ENCODE measurements at regions not wholly inside any gene's neighbourhood (a gene's known extent, or its start where the extent isn't known, plus 50 kb on each side); places are given as distances from the start of the nearest gene placed in this dataset.
"Not testable (repeated sequence)": the region's sequence is repeated elsewhere in the genome, so short reads cannot be mapped to it uniquely, and the experiment has no call there.

DNA sequence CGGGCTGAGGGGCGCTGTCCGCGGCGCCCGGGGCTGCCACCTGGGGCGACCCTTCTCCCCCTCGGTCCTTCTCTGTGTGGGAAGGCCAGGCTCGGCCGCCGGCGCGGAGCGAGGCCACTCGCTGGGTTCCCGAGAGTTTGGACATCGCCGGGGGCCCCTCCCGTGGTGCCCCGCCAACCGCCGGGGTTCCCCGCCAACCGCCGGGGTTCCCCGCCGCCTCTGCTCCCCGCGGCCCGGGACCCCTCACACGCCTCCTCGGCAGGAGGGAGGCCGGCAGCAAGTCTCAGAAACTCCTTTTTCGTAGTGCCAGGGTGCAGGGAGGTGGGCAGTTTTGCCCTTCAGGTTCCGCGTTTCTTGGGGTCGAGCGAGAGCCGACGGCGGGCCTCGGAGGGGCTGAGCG lies 83.9 kb upstream of the NBPF19 start:
- H3K4me2 ChIP-seq (ENCODE audit: control insufficient read depth, insufficient read depth); H3K27ac ChIP-seq (ENCODE audit: control insufficient read depth, insufficient read depth); in situ Hi-C loops (cut with MboI); H2AFZ ChIP-seq (ENCODE audit: control insufficient read depth, low read depth, low read length); CTCF ChIA-PET; RAD21 ChIA-PET (ENCODE audit: unreplicated experiment); H3K9me3 ChIP-seq (replicated peaks; ENCODE audit: control insufficient read depth, insufficient read depth, low read length); H3K36me3 ChIP-seq (ENCODE audit: control insufficient read depth in 2 of 2, insufficient read depth in 2 of 2, low read length in 1 of 2); BruUV-seq (replicated peaks); SMC1A ChIA-PET (ENCODE audit: uncharacterized antibody, unreplicated experiment); intact Hi-C loops (cut with micrococcal nuclease; ENCODE audit: unreplicated experiment); H4K20me1 ChIP-seq (ENCODE audit: control insufficient read depth, insufficient read depth); POLR2A ChIA-PET; H3K79me2 ChIP-seq (ENCODE audit: control insufficient read depth, insufficient read depth, low read length); H3K27me3 ChIP-seq (replicated peaks in 1 of 2; ENCODE audit: control insufficient read depth in 2 of 2, insufficient read depth in 2 of 2, low read length in 1 of 2); FAIRE-seq; H3K9ac ChIP-seq (ENCODE audit: control insufficient read depth, insufficient read depth, low read length); DNase-seq (ENCODE audit: low read depth, low spot score); H3K4me1 ChIP-seq (ENCODE audit: control insufficient read depth, insufficient read depth, low read length): not testable (repeated sequence)
- H3K4me3 ChIP-seq: peak overlapping the region; percentile 58; the same call in 1 of the 2 replicates
- ATAC-seq: peak; percentile 66
- no CpG with 5 or more reads among the region's 43 CpGs for WGBS (ENCODE audit: insufficient coverage, insufficient replicate concordance, low lambda C conversion rate, missing lambda C conversion rate)

- DNase-seq (ENCODE audit: low read depth, low spot score): not testable (repeated sequence)
Measured at GRCh38 chr1:149395802-149396201, 79.0 kb upstream of the NBPF19 start.

GRCh38 chr1:149398527-149398926 lies 76.3 kb upstream of the NBPF19 start:
- BruUV-seq (replicated peaks); H3K4me2 ChIP-seq (ENCODE audit: control insufficient read depth, insufficient read depth); in situ Hi-C loops (cut with MboI); H3K79me2 ChIP-seq (ENCODE audit: control insufficient read depth, insufficient read depth, low read length); H3K4me1 ChIP-seq (ENCODE audit: control insufficient read depth, insufficient read depth, low read length); H3K9me3 ChIP-seq (replicated peaks; ENCODE audit: control insufficient read depth, insufficient read depth, low read length); ATAC-seq; FAIRE-seq; H4K20me1 ChIP-seq (ENCODE audit: control insufficient read depth, insufficient read depth); CTCF ChIA-PET; SMC1A ChIA-PET (ENCODE audit: uncharacterized antibody, unreplicated experiment); DNase-seq (ENCODE audit: low read depth, low spot score); H3K27me3 ChIP-seq (replicated peaks in 1 of 2; ENCODE audit: control insufficient read depth in 2 of 2, insufficient read depth in 2 of 2, low read length in 1 of 2); H3K4me3 ChIP-seq; intact Hi-C loops (cut with micrococcal nuclease; ENCODE audit: unreplicated experiment); H2AFZ ChIP-seq (ENCODE audit: control insufficient read depth, low read depth, low read length); H3K9ac ChIP-seq (ENCODE audit: control insufficient read depth, insufficient read depth, low read length); H3K36me3 ChIP-seq (ENCODE audit: control insufficient read depth in 2 of 2, insufficient read depth in 2 of 2, low read length in 1 of 2); RAD21 ChIA-PET (ENCODE audit: unreplicated experiment); POLR2A ChIA-PET; H3K27ac ChIP-seq (ENCODE audit: control insufficient read depth, insufficient read depth): not testable (repeated sequence)
- 80% methylated on average over 6 of the region's 6 CpGs for WGBS (ENCODE audit: insufficient coverage, insufficient replicate concordance, low lambda C conversion rate, missing lambda C conversion rate)

More at GRCh38 chr1:149395802-149396201, 79.0 kb upstream of the NBPF19 start:
- H2AFZ ChIP-seq (ENCODE audit: control insufficient read depth, low read depth, low read length); POLR2A ChIA-PET; FAIRE-seq; H3K9me3 ChIP-seq (replicated peaks; ENCODE audit: control insufficient read depth, insufficient read depth, low read length); H4K20me1 ChIP-seq (ENCODE audit: control insufficient read depth, insufficient read depth); intact Hi-C loops (cut with micrococcal nuclease; ENCODE audit: unreplicated experiment); H3K4me1 ChIP-seq (ENCODE audit: control insufficient read depth, insufficient read depth, low read length); RAD21 ChIA-PET (ENCODE audit: unreplicated experiment); H3K4me3 ChIP-seq; H3K27ac ChIP-seq (ENCODE audit: control insufficient read depth, insufficient read depth); SMC1A ChIA-PET (ENCODE audit: uncharacterized antibody, unreplicated experiment); H3K27me3 ChIP-seq (replicated peaks in 1 of 2; ENCODE audit: control insufficient read depth in 2 of 2, insufficient read depth in 2 of 2, low read length in 1 of 2); H3K9ac ChIP-seq (ENCODE audit: control insufficient read depth, insufficient read depth, low read length); BruUV-seq (replicated peaks); in situ Hi-C loops (cut with MboI); H3K4me2 ChIP-seq (ENCODE audit: control insufficient read depth, insufficient read depth); CTCF ChIA-PET; H3K36me3 ChIP-seq (ENCODE audit: control insufficient read depth in 2 of 2, insufficient read depth in 2 of 2, low read length in 1 of 2); H3K79me2 ChIP-seq (ENCODE audit: control insufficient read depth, insufficient read depth, low read length); ATAC-seq: not testable (repeated sequence)
- WGBS (ENCODE audit: insufficient coverage, insufficient replicate concordance, low lambda C conversion rate, missing lambda C conversion rate): 93% methylated on average over 2 of the region's 2 CpGs

- RAD21 ChIA-PET (ENCODE audit: unreplicated experiment); H4K20me1 ChIP-seq (ENCODE audit: control insufficient read depth, insufficient read depth); BruUV-seq (replicated peaks); H3K79me2 ChIP-seq (ENCODE audit: control insufficient read depth, insufficient read depth, low read length); H3K27me3 ChIP-seq (replicated peaks in 1 of 2; ENCODE audit: control insufficient read depth in 2 of 2, insufficient read depth in 2 of 2, low read length in 1 of 2); H3K27ac ChIP-seq (ENCODE audit: control insufficient read depth, insufficient read depth); H3K9me3 ChIP-seq (replicated peaks; ENCODE audit: control insufficient read depth, insufficient read depth, low read length); CTCF ChIA-PET; SMC1A ChIA-PET (ENCODE audit: uncharacterized antibody, unreplicated experiment); in situ Hi-C loops (cut with MboI); H3K4me3 ChIP-seq; H3K4me1 ChIP-seq (ENCODE audit: control insufficient read depth, insufficient read depth, low read length); H2AFZ ChIP-seq (ENCODE audit: control insufficient read depth, low read depth, low read length); H3K36me3 ChIP-seq (ENCODE audit: control insufficient read depth in 2 of 2, insufficient read depth in 2 of 2, low read length in 1 of 2); H3K4me2 ChIP-seq (ENCODE audit: control insufficient read depth, insufficient read depth); POLR2A ChIA-PET; ATAC-seq; DNase-seq (ENCODE audit: low read depth, low spot score); intact Hi-C loops (cut with micrococcal nuclease; ENCODE audit: unreplicated experiment); H3K9ac ChIP-seq (ENCODE audit: control insufficient read depth, insufficient read depth, low read length); FAIRE-seq: not testable (repeated sequence)
Measured at GRCh38 chr1:149408404-149408803, 66.4 kb upstream of the NBPF19 start.

Data from GM12878 (cell line).